ENCODE measurements at regions not wholly inside any gene's neighbourhood (a gene's known extent, or its start where the extent isn't known, plus 50 kb on each side); places are given as distances from the start of the nearest gene placed in this dataset.

DNA sequence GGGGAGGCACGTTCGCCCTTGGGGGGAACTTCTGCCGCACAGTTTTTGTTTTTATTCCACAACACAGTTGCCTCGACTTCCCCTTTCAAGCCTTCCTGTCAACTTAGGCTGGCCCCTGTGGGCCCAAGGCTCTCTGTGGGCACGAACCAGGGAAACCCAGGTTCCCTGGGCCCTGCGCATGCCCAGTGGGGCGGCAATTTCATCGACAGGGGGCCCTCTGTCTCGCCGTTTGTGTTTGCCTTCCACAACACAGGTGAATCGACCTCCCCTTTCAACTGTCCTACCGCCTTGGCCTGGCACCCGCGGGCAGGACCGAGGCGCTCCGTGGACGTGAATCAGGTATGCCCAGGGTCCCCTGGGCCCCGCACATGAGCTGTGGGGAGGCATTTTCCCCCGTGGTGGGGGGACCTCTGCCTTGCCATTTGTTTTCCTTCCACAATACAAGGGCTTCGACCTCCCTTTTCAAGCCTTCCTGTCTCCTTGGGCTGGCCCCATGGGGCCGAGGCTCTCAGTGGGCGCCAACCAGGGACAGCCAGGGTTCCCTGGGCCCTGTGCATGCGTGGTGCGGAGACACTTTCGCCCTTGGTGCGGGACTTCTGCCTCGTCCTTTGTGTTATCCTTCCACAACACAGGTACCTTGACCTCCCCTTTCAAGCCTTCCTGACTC is 354.0 kb downstream of the ALG10 start:
- TF ChIP-seq CTCF (IDR thresholded peaks at IDR 0.05) (no peak), POLR2A (IDR thresholded peaks at IDR 0.05) (no peak)

Measured in body of pancreas (tissue), 4 donors.